ENCODE measurements at regions not wholly inside any gene's neighbourhood (a gene's known extent, or its start where the extent isn't known, plus 50 kb on each side); places are given as distances from the start of the nearest gene placed in this dataset.

- TF ChIP-seq MYC (IDR thresholded peaks at IDR 0.05; ENCODE audit: low read depth, low read length) (no peak), CTCF (IDR thresholded peaks at IDR 0.05; ENCODE audit: low read depth, low read length) (no peak), POLR2A (IDR thresholded peaks at IDR 0.05; ENCODE audit: extremely low read depth, insufficient read length) (no peak), MAX (IDR thresholded peaks at IDR 0.05; ENCODE audit: low read depth, low read length) (no peak)
- no peak for DNase-seq (ENCODE audit: low read depth)
- no peak overlapping the region for H3K4me3 ChIP-seq (ENCODE audit: low read depth, low read length)
Observed at GRCh38 chr6:158876886-158877285, 57.7 kb upstream of the EZR start.

- DNase-seq (ENCODE audit: low read depth), result no peak
- peak overlapping the region; percentile 76 for H3K4me3 ChIP-seq (ENCODE audit: low read depth, low read length)
- TF ChIP-seq MYC (IDR thresholded peaks at IDR 0.05; ENCODE audit: low read depth, low read length), result no peak
- no peak for TF ChIP-seq CTCF (IDR thresholded peaks at IDR 0.05; ENCODE audit: low read depth, low read length)
- TF ChIP-seq POLR2A (IDR thresholded peaks at IDR 0.05; ENCODE audit: extremely low read depth, insufficient read length), result no peak
- no peak for TF ChIP-seq MAX (IDR thresholded peaks at IDR 0.05; ENCODE audit: low read depth, low read length)
Observed at GRCh38 chr6:158870649-158870957, 51.4 kb upstream of the EZR start.

- H3K4me3 ChIP-seq (ENCODE audit: low read depth, low read length), result peak overlapping the region; percentile 76
- peak; percentile 43; the same call in 1 of the 2 replicates for TF ChIP-seq MYC (IDR thresholded peaks at IDR 0.05; ENCODE audit: low read depth, low read length)
- TF ChIP-seq POLR2A (IDR thresholded peaks at IDR 0.05; ENCODE audit: extremely low read depth, insufficient read length), result peak; percentile 75
- TF ChIP-seq MAX (IDR thresholded peaks at IDR 0.05; ENCODE audit: low read depth, low read length), result peak; percentile 87
- no peak for TF ChIP-seq CTCF (IDR thresholded peaks at IDR 0.05; ENCODE audit: low read depth, low read length)
- DNase-seq (ENCODE audit: low read depth), result peak; percentile 99
Observed at GRCh38 chr6:158869826-158870648, 50.9 kb upstream of the EZR start.

- H3K4me3 ChIP-seq (ENCODE audit: low read depth, low read length), result peak overlapping the region; percentile 56
- DNase-seq (ENCODE audit: low read depth), result no peak
- TF ChIP-seq POLR2A (IDR thresholded peaks at IDR 0.05; ENCODE audit: extremely low read depth, insufficient read length), result no peak
- peak; percentile 29; the same call in 1 of the 2 replicates for TF ChIP-seq MYC (IDR thresholded peaks at IDR 0.05; ENCODE audit: low read depth, low read length)
Observed at GRCh38 chr6:158868890-158869825, 50.0 kb upstream of the EZR start.
